PC-3 (cell line): ENCODE measurements at regions not wholly inside any gene's neighbourhood (a gene's known extent, or its start where the extent isn't known, plus 50 kb on each side); places are given as distances from the start of the nearest gene placed in this dataset.

Experiments used
- CTCF ChIP-seq: fragments of 300-600 bp; sonication (generic); conservative IDR thresholded peaks from 2 replicates; pipeline ENCODE4 v1.5.1; 2017; ENCODE audit warnings: antibody characterized with exemption, low read depth, mild to moderate bottlenecking, low read length
- EZH2 ChIP-seq: fragments of 300-600 bp; sonication (generic); IDR thresholded peaks from one replicate; pipeline ENCODE4 v1.6.1; 2017; ENCODE audit warnings: antibody characterized with exemption, mild to moderate bottlenecking, low read length; ENCODE audit not compliant: unreplicated experiment
- EZH2phosphoT487 ChIP-seq: fragments of 300-600 bp; sonication (generic); IDR thresholded peaks from 2 replicates; pipeline ENCODE4 v1.6.1; 2018; ENCODE audit warnings: mild to moderate bottlenecking, antibody characterized with exemption, low read length, borderline replicate concordance

DNA sequence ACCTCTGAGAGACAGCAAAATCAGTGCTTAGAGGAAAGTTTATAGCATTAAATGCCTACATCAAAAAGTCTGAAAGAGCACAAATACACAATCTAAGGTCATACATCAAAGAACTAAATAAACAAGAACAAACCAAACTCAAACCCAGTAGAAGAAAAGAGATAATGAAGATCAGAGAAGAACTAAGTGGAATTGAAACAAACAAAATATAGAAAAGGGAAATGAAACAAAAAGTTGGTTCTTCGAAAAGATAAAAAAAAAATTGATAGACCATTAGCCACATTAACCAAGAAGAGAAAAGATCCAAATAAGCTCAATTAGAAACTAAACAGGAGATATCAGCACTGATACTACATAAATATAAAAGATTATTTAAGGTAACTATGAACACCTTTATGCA, 280.0 kb upstream of the NRG3 start:
- TF ChIP-seq CTCF: no peak
- no peak for TF ChIP-seq EZH2phosphoT487
- no peak for TF ChIP-seq EZH2
